OCI-LY7 (cell line): ENCODE measurements at regions not wholly inside any gene's neighbourhood (a gene's known extent, or its start where the extent isn't known, plus 50 kb on each side); places are given as distances from the start of the nearest gene placed in this dataset.

Source experiments
- BruUV-seq: library from RNA; stranded (reverse); fragments of 400-500 nt; replicated peaks from 2 replicates; lab custom pipeline; 2021; lab: Mats Ljungman, UMichigan
- CTCF ChIA-PET: fragments of 300-600 bp; sonication (Branson Sonifier 250); formaldehyde crosslinking; loops from one replicate; lab custom pipeline; 2022; ENCODE audit warnings: antibody characterized with exemption; ENCODE audit not compliant: unreplicated experiment; lab: Charles Lee
- POLR2A ChIA-PET: fragments of 300-600 bp; sonication (Branson Sonifier 250); formaldehyde crosslinking; loops from one replicate; lab custom pipeline; 2022; ENCODE audit warnings: antibody characterized with exemption; lab: Charles Lee
- DNase-seq: peaks from one replicate; pipeline ENCODE4 v3.0.0-alpha.2; 2015; ENCODE audit warnings: low spot score
- H2AFZ ChIP-seq: fragments of 200-600 bp; sonication (generic), shearing (Covaris generic); 2 replicates; pipeline ENCODE4 v1.6.1; 2014; ENCODE audit warnings: mild to moderate bottlenecking, antibody characterized with exemption, low read length, moderate library complexity
- H3K27ac ChIP-seq: fragments of 200-600 bp; sonication (generic); 2 replicates; pipeline ENCODE4 v1.5.1; 2014; ENCODE audit warnings: mixed run types, low read depth, mild to moderate bottlenecking, moderate library complexity, low read length, inconsistent platforms; ENCODE audit not compliant: poor library complexity, severe bottlenecking
- H3K36me3 ChIP-seq: fragments of 200-600 bp; sonication (generic); 2 replicates; pipeline ENCODE4 v1.6.1; 2014; ENCODE audit warnings: mild to moderate bottlenecking, antibody characterized with exemption, low read length, moderate library complexity, mixed read lengths; ENCODE audit not compliant: insufficient read depth
- H3K4me1 ChIP-seq: fragments of 200-600 bp; sonication (generic); 2 replicates; pipeline ENCODE4 v1.5.1; 2014; ENCODE audit warnings: mild to moderate bottlenecking, low read length; ENCODE audit not compliant: insufficient read depth, poor library complexity, severe bottlenecking
- H3K4me2 ChIP-seq: fragments of 200-600 bp; sonication (generic); 2 replicates; pipeline ENCODE4 v1.6.1; 2014; ENCODE audit warnings: mild to moderate bottlenecking, low read length
- H3K4me3 ChIP-seq: fragments of 200-600 bp; sonication (generic); 2 replicates; pipeline ENCODE4 v1.5.1; 2014; ENCODE audit warnings: mild to moderate bottlenecking, low read depth, low read length; ENCODE audit not compliant: poor library complexity, severe bottlenecking
- H3K79me2 ChIP-seq: fragments of 200-600 bp; sonication (generic); 2 replicates; pipeline ENCODE4 v1.6.1; 2016; ENCODE audit warnings: low read depth, mild to moderate bottlenecking, low read length, moderate library complexity, mixed read lengths; ENCODE audit not compliant: insufficient read depth
- H3K9me2 ChIP-seq: fragments of 200-600 bp; sonication (generic); 2 replicates; pipeline ENCODE4 v1.6.1; 2016; ENCODE audit warnings: mild to moderate bottlenecking, low read length, mixed read lengths; ENCODE audit not compliant: insufficient read depth
- H3K9me3 ChIP-seq: fragments of 200-600 bp; sonication (generic); 2 replicates; pipeline ENCODE4 v1.6.1; 2014; ENCODE audit warnings: mild to moderate bottlenecking, mixed run types, low read length, mixed read lengths
- H4K20me1 ChIP-seq: fragments of 200-600 bp; sonication (generic); 2 replicates; pipeline ENCODE4 v1.6.1; 2014; ENCODE audit warnings: mild to moderate bottlenecking, antibody characterized with exemption, low read length, moderate library complexity, mixed read lengths; ENCODE audit not compliant: insufficient read depth
- EZH2phosphoT487 ChIP-seq: fragments of 200-600 bp; sonication (generic); IDR thresholded peaks from 2 replicates; pipeline ENCODE4 v1.6.1; 2018; ENCODE audit warnings: low read depth, borderline replicate concordance, mild to moderate bottlenecking, mixed run types, antibody characterized with exemption, low read length, moderate library complexity, mixed read lengths
- intact Hi-C: fragments of 100-400 bp; cut with micrococcal nuclease; formaldehyde crosslinking; loops from one replicate; pipeline ENCODE4 v1.10.0; 2022; ENCODE audit not compliant: unreplicated experiment
- TF ChIP-seq, protein P1 (sequence below): fragments of 200-600 bp; sonication (generic); conservative IDR thresholded peaks from 2 replicates; pipeline ENCODE4 v1.5.1; 2014; ENCODE audit warnings: mild to moderate bottlenecking, antibody characterized with exemption, low read length, moderate library complexity, mixed read lengths

DNA sequence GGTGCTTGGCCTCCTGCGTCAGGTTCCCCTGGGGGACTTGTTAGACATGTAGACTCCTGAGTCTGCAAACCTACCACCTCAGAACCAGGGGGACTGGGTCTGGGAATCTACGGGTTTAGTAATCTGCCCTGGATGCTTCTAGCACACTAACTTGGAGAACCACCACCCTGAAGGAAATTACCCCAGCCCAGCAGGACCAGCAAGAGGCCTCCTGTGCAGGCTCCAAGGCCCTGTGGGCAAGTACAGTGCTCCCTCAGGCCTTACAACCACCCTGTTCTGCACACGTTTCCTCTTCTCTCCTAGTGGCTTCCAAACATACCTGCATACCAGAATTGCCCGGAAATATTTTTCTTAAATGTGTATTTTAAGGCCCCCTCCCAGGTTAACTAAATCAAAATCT is 423.0 kb downstream of the FUT8 start:
- Histone ChIP-seq H3K9me2 (no peaks in the 10 kb centered on the region), H3K27ac (no peak overlapping the region), H4K20me1 (no peaks in the 10 kb centered on the region), H3K79me2 (no peaks in the 10 kb centered on the region), H2AFZ (no peak overlapping the region), H3K4me1 (no peaks in the 10 kb centered on the region), H3K4me3 (no peak overlapping the region), H3K36me3 (no peaks in the 10 kb centered on the region), H3K4me2 (no peak overlapping the region), H3K9me3 (no peaks in the 10 kb centered on the region)
- ChIA-PET POLR2A (no interaction called here), CTCF (no interaction called here)
- no peak for TF ChIP-seq EZH2phosphoT487
- TF ChIP-seq, protein P1, sequence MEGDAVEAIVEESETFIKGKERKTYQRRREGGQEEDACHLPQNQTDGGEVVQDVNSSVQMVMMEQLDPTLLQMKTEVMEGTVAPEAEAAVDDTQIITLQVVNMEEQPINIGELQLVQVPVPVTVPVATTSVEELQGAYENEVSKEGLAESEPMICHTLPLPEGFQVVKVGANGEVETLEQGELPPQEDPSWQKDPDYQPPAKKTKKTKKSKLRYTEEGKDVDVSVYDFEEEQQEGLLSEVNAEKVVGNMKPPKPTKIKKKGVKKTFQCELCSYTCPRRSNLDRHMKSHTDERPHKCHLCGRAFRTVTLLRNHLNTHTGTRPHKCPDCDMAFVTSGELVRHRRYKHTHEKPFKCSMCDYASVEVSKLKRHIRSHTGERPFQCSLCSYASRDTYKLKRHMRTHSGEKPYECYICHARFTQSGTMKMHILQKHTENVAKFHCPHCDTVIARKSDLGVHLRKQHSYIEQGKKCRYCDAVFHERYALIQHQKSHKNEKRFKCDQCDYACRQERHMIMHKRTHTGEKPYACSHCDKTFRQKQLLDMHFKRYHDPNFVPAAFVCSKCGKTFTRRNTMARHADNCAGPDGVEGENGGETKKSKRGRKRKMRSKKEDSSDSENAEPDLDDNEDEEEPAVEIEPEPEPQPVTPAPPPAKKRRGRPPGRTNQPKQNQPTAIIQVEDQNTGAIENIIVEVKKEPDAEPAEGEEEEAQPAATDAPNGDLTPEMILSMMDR = no peak
- no peak for DNase-seq
- intact Hi-C loops = no loop called here
- BruUV-seq = no TSS peak

DNA sequence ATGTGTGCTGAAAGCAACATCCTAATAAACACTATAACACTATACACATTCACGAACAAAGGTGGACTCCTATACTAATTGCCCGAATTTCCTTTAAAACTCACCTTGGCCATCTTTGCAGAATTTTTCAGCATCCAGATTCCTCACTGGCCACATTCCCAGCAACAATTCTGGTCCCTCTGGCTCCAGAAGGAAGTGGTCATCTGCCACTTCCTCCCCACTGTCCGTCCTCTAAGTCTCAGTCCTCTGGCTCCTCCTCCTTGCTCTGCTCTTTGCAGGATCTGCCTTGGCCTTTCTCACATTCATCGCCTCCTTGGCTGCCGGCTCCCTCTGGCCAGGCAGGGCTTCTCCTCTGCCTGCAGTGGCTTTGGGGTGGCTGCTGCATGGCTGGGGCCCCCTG is 426.0 kb downstream of the FUT8 start:
- ChIA-PET CTCF (no interaction called here), POLR2A (no interaction called here)
- H2AFZ ChIP-seq = no peak overlapping the region
- H3K27ac ChIP-seq = no peak overlapping the region
- no peak overlapping the region for H3K4me3 ChIP-seq
- no peaks in the 10 kb centered on the region for H3K79me2 ChIP-seq
- H3K4me1 ChIP-seq = no peaks in the 10 kb centered on the region
- no peaks in the 10 kb centered on the region for H3K9me3 ChIP-seq
- intact Hi-C loops = no loop called here
- TF ChIP-seq, protein P1 = no peak
- TF ChIP-seq EZH2phosphoT487 = no peak
- H3K9me2 ChIP-seq = no peaks in the 10 kb centered on the region
- no peak for DNase-seq
- no TSS peak for BruUV-seq
- H3K4me2 ChIP-seq = no peak overlapping the region
- no peaks in the 10 kb centered on the region for H4K20me1 ChIP-seq
- H3K36me3 ChIP-seq = no peaks in the 10 kb centered on the region

DNA sequence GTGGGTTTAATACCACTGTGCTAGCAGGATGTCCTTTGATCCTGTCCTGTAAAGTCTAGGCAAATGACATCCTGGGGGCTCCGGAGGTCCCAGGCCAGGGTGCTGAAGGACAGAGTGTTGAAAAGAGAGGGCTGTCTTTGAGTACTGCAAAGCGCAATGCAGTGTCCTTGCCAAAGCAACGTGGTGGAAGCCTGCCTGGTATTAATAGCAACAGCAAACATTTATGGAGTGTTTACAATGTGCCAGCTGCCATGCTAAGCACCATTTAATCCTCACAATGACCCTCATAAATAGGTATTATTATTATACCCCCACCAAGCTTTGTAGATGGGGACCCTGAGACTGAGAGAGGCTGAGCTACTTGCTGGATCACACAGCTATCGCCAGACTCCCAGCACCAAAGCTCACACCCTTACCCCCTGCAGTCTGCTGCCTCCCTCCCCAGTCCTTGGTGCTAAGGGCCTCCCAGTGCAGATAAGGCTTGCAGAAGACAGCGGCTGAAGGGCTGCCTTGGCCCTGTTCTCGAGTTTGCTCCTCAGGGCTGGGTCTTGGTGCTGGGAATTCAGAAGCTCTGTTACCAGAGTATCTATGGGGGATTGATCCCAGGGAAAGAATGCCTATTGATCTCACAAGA is 427.7 kb downstream of the FUT8 start:
- ChIA-PET CTCF (no interaction called here), POLR2A (no interaction called here)
- no peak overlapping the region for H3K4me2 ChIP-seq
- H2AFZ ChIP-seq = no peak overlapping the region
- TF ChIP-seq EZH2phosphoT487 = no peak
- TF ChIP-seq, protein P1 = no peak
- no peak overlapping the region for H3K4me3 ChIP-seq
- BruUV-seq = no TSS peak
- H3K9me3 ChIP-seq = no peaks in the 10 kb centered on the region
- no peaks in the 10 kb centered on the region for H4K20me1 ChIP-seq
- no peaks in the 10 kb centered on the region for H3K36me3 ChIP-seq
- DNase-seq = no peak
- H3K79me2 ChIP-seq = no peaks in the 10 kb centered on the region
- intact Hi-C loops = no loop called here
- no peaks in the 10 kb centered on the region for H3K9me2 ChIP-seq
- H3K4me1 ChIP-seq = no peaks in the 10 kb centered on the region
- H3K27ac ChIP-seq = no peak overlapping the region
